ENCODE measurements at regions not wholly inside any gene's neighbourhood (a gene's known extent, or its start where the extent isn't known, plus 50 kb on each side); places are given as distances from the start of the nearest gene placed in this dataset.

- no peak for DNase-seq
Observed at GRCh38 chr2:180337136-180337535, 330.0 kb upstream of the CWC22 start.

GRCh38 chr2:180336550-180336949 lies 329.5 kb upstream of the CWC22 start:
- DNase-seq = no peak

GRCh38 chr2:180334514-180334913 lies 327.4 kb upstream of the CWC22 start:
- no peak for DNase-seq

GRCh38 chr2:180328795-180329422 lies 321.8 kb upstream of the CWC22 start:
- DNase-seq = no peak

GRCh38 chr2:180327185-180327584 lies 320.1 kb upstream of the CWC22 start:
- no peak for DNase-seq

- DNase-seq = no peak
Observed at GRCh38 chr2:180325416-180326120, 318.5 kb upstream of the CWC22 start.

- no peak for DNase-seq
Observed at GRCh38 chr2:180324182-180324581, 317.1 kb upstream of the CWC22 start.

GRCh38 chr2:180322781-180323180 lies 315.7 kb upstream of the CWC22 start:
- no peak for DNase-seq

- DNase-seq = no peak
Observed at GRCh38 chr2:180319586-180320405, 312.7 kb upstream of the CWC22 start.

GRCh38 chr2:180314086-180314485 lies 307.0 kb upstream of the CWC22 start:
- no peak for DNase-seq

GRCh38 chr2:180312542-180312941 lies 305.4 kb upstream of the CWC22 start:
- no peak for DNase-seq

GRCh38 chr2:180307096-180307495 lies 300.0 kb upstream of the CWC22 start:
- no peak for DNase-seq

GRCh38 chr2:180306346-180306745 lies 299.2 kb upstream of the CWC22 start:
- no peak for DNase-seq

GRCh38 chr2:180291552-180292421 lies 284.7 kb upstream of the CWC22 start:
- DNase-seq = no peak

GRCh38 chr2:180291060-180291459 lies 284.0 kb upstream of the CWC22 start:
- no peak for DNase-seq

- DNase-seq = no peak
Observed at GRCh38 chr2:180289627-180290026, 282.5 kb upstream of the CWC22 start.

- DNase-seq = no peak
Observed at GRCh38 chr2:180279581-180279980, 272.5 kb upstream of the CWC22 start.

- no peak for DNase-seq
Observed at GRCh38 chr2:180276733-180277132, 269.6 kb upstream of the CWC22 start.

GRCh38 chr2:180268006-180268405 lies 260.9 kb upstream of the CWC22 start:
- no peak for DNase-seq

GRCh38 chr2:180261976-180262375 lies 254.9 kb upstream of the CWC22 start:
- DNase-seq = no peak

GRCh38 chr2:180258579-180258978 lies 251.5 kb upstream of the CWC22 start:
- DNase-seq = no peak

- no peak for DNase-seq
Observed at GRCh38 chr2:180258041-180258537, 251.0 kb upstream of the CWC22 start.

- DNase-seq = no peak
Observed at GRCh38 chr2:180257247-180257646, 250.2 kb upstream of the CWC22 start.

All from NCI-H748 treated with DMSO at 0.1 percent for 48 hours (cell line).